ENCODE measurements at regions not wholly inside any gene's neighbourhood (a gene's known extent, or its start where the extent isn't known, plus 50 kb on each side); places are given as distances from the start of the nearest gene placed in this dataset.

DNA sequence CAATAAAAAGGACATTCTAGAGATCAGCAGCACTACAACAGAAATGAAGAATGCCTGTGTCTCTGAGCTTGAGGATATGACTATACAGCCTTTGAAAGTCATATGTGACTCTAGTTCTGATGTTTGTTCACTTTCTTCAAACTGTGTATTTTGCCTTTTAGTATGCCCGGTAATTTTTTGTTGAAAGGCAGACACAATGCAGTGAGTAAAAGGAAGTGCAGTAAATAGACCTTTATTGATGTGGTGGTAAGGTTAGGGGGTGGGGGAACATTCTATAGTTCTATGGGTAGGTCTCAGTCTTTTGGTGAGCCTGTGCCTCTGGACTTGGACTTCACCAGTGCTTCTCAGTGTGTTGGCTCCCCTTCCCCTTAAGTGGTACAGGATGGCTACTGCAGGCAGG lies 143.5 kb upstream of the CDC14C start:
- 96% methylated on average over 1 of the region's 1 CpG for WGBS (ENCODE audit: low lambda C conversion rate, missing lambda C conversion rate)
- H3K27ac ChIP-seq, result no peak overlapping the region

DNA sequence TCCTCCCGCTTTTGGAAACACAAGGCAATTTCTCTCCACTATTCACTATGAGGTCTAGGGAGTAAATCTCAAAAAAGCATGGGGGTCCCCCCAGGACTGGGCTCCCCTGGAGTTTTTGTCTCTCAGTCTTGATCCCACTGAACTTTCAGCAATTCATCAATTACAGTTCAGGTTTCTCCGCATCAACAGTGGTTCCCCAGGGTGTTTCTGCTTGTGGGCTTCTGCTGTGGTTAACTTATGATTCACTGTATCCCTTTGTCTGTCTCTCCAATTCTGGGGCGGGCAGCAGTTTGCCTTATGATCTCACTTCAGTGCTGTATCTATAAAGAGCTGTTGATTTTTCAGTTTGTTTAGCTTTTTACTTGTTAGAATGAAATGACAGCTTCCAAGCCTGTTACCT lies 142.6 kb upstream of the CDC14C start:
- Histone ChIP-seq H3K27ac (no peak overlapping the region), H2AFZ (no peak overlapping the region), H3K4me3 (no peak overlapping the region), H3K79me2 (no peaks in the 10 kb centered on the region), H3K9me3 (ENCODE audit: low read depth) (no peaks in the 10 kb centered on the region), H3K36me3 (replicated peaks; ENCODE audit: insufficient read depth, low read depth) (no peaks in the 10 kb centered on the region), H3K9me2 (replicated peaks; ENCODE audit: insufficient read depth) (no peaks in the 10 kb centered on the region), H3K4me1 (ENCODE audit: insufficient read depth) (no peaks in the 10 kb centered on the region), H3K4me2 (no peak overlapping the region), H3K27me3 (no peaks in the 10 kb centered on the region), H4K20me1 (ENCODE audit: insufficient read depth, poor library complexity, severe bottlenecking) (no peaks in the 10 kb centered on the region)
- WGBS (ENCODE audit: low lambda C conversion rate, missing lambda C conversion rate), result 85% methylated on average over 3 of the region's 3 CpGs
- DNase-seq (ENCODE audit: low spot score), result no peak
- TF ChIP-seq EZH2 (IDR thresholded peaks at IDR 0.05; ENCODE audit: borderline replicate concordance) (no peak), CTCF (IDR thresholded peaks at IDR 0.05; ENCODE audit: poor library complexity) (no peak), EZH2phosphoT487 (IDR thresholded peaks at IDR 0.05; ENCODE audit: low read depth, severe bottlenecking, unreplicated experiment) (no peak)

More for the DNA sequence above, 143.5 kb upstream of the CDC14C start:
- Histone ChIP-seq H2AFZ (no peak overlapping the region), H4K20me1 (ENCODE audit: insufficient read depth, poor library complexity, severe bottlenecking) (no peaks in the 10 kb centered on the region), H3K27me3 (no peaks in the 10 kb centered on the region), H3K4me1 (ENCODE audit: insufficient read depth) (no peaks in the 10 kb centered on the region), H3K36me3 (replicated peaks; ENCODE audit: insufficient read depth, low read depth) (no peaks in the 10 kb centered on the region), H3K9me2 (replicated peaks; ENCODE audit: insufficient read depth) (no peaks in the 10 kb centered on the region), H3K4me2 (no peak overlapping the region), H3K9me3 (ENCODE audit: low read depth) (no peaks in the 10 kb centered on the region), H3K4me3 (no peak overlapping the region), H3K79me2 (no peaks in the 10 kb centered on the region)
- no peak for TF ChIP-seq EZH2phosphoT487 (IDR thresholded peaks at IDR 0.05; ENCODE audit: low read depth, severe bottlenecking, unreplicated experiment)
- no peak for TF ChIP-seq CTCF (IDR thresholded peaks at IDR 0.05; ENCODE audit: poor library complexity)
- no peak for TF ChIP-seq EZH2 (IDR thresholded peaks at IDR 0.05; ENCODE audit: borderline replicate concordance)
- no peak for DNase-seq (ENCODE audit: low spot score)

DNA sequence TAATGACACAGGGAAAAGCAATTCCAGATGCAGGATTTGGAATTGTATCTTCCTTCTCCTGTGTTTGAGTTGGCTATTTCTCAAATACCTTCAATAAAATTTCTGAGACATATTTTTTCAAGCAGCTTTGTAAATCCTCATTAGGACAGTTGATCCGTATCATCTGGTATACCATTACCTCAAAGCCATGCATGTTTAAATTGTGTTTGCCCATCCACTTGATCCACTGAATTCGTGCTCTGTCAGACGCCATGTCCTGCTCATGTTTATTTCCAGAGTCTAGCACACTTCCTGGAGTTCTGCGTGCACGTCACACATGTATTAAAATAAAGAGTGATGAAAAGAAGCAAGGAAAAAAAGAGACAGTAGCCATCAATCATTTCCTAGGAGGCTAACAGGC lies 141.8 kb upstream of the CDC14C start:
- Histone ChIP-seq H3K27ac (no peak overlapping the region), H3K4me2 (no peak overlapping the region), H3K4me3 (no peak overlapping the region), H3K4me1 (ENCODE audit: insufficient read depth) (no peaks in the 10 kb centered on the region), H3K9me3 (ENCODE audit: low read depth) (no peaks in the 10 kb centered on the region), H4K20me1 (ENCODE audit: insufficient read depth, poor library complexity, severe bottlenecking) (no peaks in the 10 kb centered on the region), H2AFZ (no peak overlapping the region), H3K79me2 (no peaks in the 10 kb centered on the region), H3K9me2 (replicated peaks; ENCODE audit: insufficient read depth) (no peaks in the 10 kb centered on the region), H3K27me3 (no peaks in the 10 kb centered on the region), H3K36me3 (replicated peaks; ENCODE audit: insufficient read depth, low read depth) (no peaks in the 10 kb centered on the region)
- no peak for DNase-seq (ENCODE audit: low spot score)
- 69% methylated on average over 5 of the region's 5 CpGs for WGBS (ENCODE audit: low lambda C conversion rate, missing lambda C conversion rate)
- TF ChIP-seq CTCF (IDR thresholded peaks at IDR 0.05; ENCODE audit: poor library complexity) (no peak), EZH2phosphoT487 (IDR thresholded peaks at IDR 0.05; ENCODE audit: low read depth, severe bottlenecking, unreplicated experiment) (no peak), EZH2 (IDR thresholded peaks at IDR 0.05; ENCODE audit: borderline replicate concordance) (no peak)

- no peak for DNase-seq (ENCODE audit: low spot score)
- Histone ChIP-seq H3K79me2 (no peaks in the 10 kb centered on the region), H3K36me3 (replicated peaks; ENCODE audit: insufficient read depth, low read depth) (no peaks in the 10 kb centered on the region), H4K20me1 (ENCODE audit: insufficient read depth, poor library complexity, severe bottlenecking) (no peaks in the 10 kb centered on the region), H3K27me3 (no peaks in the 10 kb centered on the region), H3K27ac (no peak overlapping the region), H3K9me3 (ENCODE audit: low read depth) (no peaks in the 10 kb centered on the region), H3K4me2 (no peak overlapping the region), H3K4me3 (no peak overlapping the region), H3K9me2 (replicated peaks; ENCODE audit: insufficient read depth) (no peaks in the 10 kb centered on the region), H2AFZ (no peak overlapping the region), H3K4me1 (ENCODE audit: insufficient read depth) (no peaks in the 10 kb centered on the region)
- TF ChIP-seq EZH2 (IDR thresholded peaks at IDR 0.05; ENCODE audit: borderline replicate concordance) (no peak), CTCF (IDR thresholded peaks at IDR 0.05; ENCODE audit: poor library complexity) (no peak), EZH2phosphoT487 (IDR thresholded peaks at IDR 0.05; ENCODE audit: low read depth, severe bottlenecking, unreplicated experiment) (no peak)
- WGBS (ENCODE audit: low lambda C conversion rate, missing lambda C conversion rate), result 78% methylated on average over 3 of the region's 3 CpGs
These were observed 137.4 kb upstream of the CDC14C start for GRCh38 chr7:48786951-48787350.
